ENCODE measurements at regions not wholly inside any gene's neighbourhood (a gene's known extent, or its start where the extent isn't known, plus 50 kb on each side); places are given as distances from the start of the nearest gene placed in this dataset.

DNA sequence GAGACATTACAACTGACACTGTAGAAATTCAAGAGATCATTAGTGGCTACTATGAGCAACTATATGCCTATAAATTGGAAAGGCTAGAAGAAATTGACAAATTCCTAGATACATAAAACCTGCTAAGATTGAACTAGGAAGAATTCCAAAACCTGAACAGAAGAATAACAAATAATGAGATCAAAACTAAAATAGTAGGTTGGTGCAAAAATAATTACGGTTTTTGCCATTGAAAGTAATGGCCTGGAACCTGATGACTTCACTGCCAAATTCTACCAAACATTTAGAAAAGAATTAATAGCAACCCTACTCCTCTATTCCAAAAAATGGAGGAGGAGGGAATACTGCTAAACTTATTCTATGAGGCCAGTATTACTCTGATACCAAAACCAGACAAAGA is 824.9 kb downstream of the KLHL13 start:
- Histone ChIP-seq H3K9me2 (replicated peaks; ENCODE audit: low read depth, low read length) (no peaks in the 10 kb centered on the region), H3K79me2 (ENCODE audit: insufficient read depth, low read length) (no peaks in the 10 kb centered on the region), H3K4me3 (ENCODE audit: low read length, poor library complexity, severe bottlenecking) (no peak overlapping the region), H3K36me3 (ENCODE audit: insufficient read depth, low read length) (no peaks in the 10 kb centered on the region), H3K9me3 (ENCODE audit: insufficient read depth, low read depth, low read length) (no peaks in the 10 kb centered on the region), H3F3A (ENCODE audit: low read depth) (no peaks in the 10 kb centered on the region), H3K27me3 (ENCODE audit: insufficient read depth, low read length, poor library complexity, severe bottlenecking) (no peaks in the 10 kb centered on the region), H3K9ac (ENCODE audit: low read depth, low read length, poor library complexity, severe bottlenecking) (no peak overlapping the region), H2AFZ (ENCODE audit: low read length) (no peak overlapping the region), H3K4me1 (ENCODE audit: insufficient read depth, low read length, poor library complexity, severe bottlenecking) (no peaks in the 10 kb centered on the region), H3K4me2 (ENCODE audit: low read depth, low read length, poor library complexity, severe bottlenecking) (no peak overlapping the region), H4K20me1 (ENCODE audit: insufficient read depth, low read length, poor library complexity, severe bottlenecking) (no peaks in the 10 kb centered on the region)
- TF ChIP-seq EZH2phosphoT487 (IDR thresholded peaks at IDR 0.05; ENCODE audit: borderline replicate concordance), result no peak
- TF ChIP-seq, protein P1, sequence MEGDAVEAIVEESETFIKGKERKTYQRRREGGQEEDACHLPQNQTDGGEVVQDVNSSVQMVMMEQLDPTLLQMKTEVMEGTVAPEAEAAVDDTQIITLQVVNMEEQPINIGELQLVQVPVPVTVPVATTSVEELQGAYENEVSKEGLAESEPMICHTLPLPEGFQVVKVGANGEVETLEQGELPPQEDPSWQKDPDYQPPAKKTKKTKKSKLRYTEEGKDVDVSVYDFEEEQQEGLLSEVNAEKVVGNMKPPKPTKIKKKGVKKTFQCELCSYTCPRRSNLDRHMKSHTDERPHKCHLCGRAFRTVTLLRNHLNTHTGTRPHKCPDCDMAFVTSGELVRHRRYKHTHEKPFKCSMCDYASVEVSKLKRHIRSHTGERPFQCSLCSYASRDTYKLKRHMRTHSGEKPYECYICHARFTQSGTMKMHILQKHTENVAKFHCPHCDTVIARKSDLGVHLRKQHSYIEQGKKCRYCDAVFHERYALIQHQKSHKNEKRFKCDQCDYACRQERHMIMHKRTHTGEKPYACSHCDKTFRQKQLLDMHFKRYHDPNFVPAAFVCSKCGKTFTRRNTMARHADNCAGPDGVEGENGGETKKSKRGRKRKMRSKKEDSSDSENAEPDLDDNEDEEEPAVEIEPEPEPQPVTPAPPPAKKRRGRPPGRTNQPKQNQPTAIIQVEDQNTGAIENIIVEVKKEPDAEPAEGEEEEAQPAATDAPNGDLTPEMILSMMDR (conservative IDR thresholded peaks at IDR 0.05; ENCODE audit: low read length), result no peak

DNA sequence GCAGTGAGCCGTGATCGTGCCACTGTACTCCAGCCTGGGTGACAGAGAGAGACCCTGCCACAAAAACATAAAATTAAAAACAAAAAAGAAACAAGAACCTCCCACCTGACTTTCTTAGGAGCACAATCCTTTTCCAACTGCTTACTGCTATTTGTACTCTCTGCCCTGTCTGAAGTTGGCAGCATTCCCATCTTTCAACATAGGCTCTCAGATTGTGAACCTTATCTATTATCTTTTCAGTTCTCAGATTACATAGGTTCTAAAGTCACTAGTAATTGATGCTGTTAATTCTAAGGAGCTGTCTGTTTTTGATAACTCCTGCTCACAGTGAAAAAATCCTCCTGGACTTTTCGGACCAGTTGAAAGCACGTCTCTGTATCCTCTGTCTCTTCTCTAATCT is 812.2 kb upstream of the CT83 start:
- no peaks in the 10 kb centered on the region for H3K79me2 ChIP-seq (ENCODE audit: insufficient read depth, low read length)
- H3K4me1 ChIP-seq (ENCODE audit: insufficient read depth, low read length, poor library complexity, severe bottlenecking), result no peaks in the 10 kb centered on the region
- H2AFZ ChIP-seq (ENCODE audit: low read length), result no peak overlapping the region
- H3K9me2 ChIP-seq (replicated peaks; ENCODE audit: low read depth, low read length), result no peaks in the 10 kb centered on the region
- no peaks in the 10 kb centered on the region for H4K20me1 ChIP-seq (ENCODE audit: insufficient read depth, low read length, poor library complexity, severe bottlenecking)
- no peak for TF ChIP-seq EZH2phosphoT487 (IDR thresholded peaks at IDR 0.05; ENCODE audit: borderline replicate concordance)
- TF ChIP-seq, protein P1 (conservative IDR thresholded peaks at IDR 0.05; ENCODE audit: low read length), result no peak
- no peak overlapping the region for H3K4me2 ChIP-seq (ENCODE audit: low read depth, low read length, poor library complexity, severe bottlenecking)
- no peak overlapping the region for H3K9ac ChIP-seq (ENCODE audit: low read depth, low read length, poor library complexity, severe bottlenecking)
- no peaks in the 10 kb centered on the region for H3K27me3 ChIP-seq (ENCODE audit: insufficient read depth, low read length, poor library complexity, severe bottlenecking)
- H3K36me3 ChIP-seq (ENCODE audit: insufficient read depth, low read length), result no peaks in the 10 kb centered on the region
- H3F3A ChIP-seq (ENCODE audit: low read depth), result no peaks in the 10 kb centered on the region
- no peaks in the 10 kb centered on the region for H3K9me3 ChIP-seq (ENCODE audit: insufficient read depth, low read depth, low read length)
- no peak overlapping the region for H3K4me3 ChIP-seq (ENCODE audit: low read length, poor library complexity, severe bottlenecking)
